Progenitor cell of endocrine pancreas (in vitro differentiated cells): ENCODE measurements at regions not wholly inside any gene's neighbourhood (a gene's known extent, or its start where the extent isn't known, plus 50 kb on each side); places are given as distances from the start of the nearest gene placed in this dataset.

Experiments
- DNase-seq: peaks from one replicate; pipeline ENCODE4 v3.0.0; 2021; ENCODE audit warnings: low spot score; ENCODE audit not compliant: unreplicated experiment
- H3K27ac Mint-ChIP-seq: 2 replicates; pipeline ENCODE4 v1.8.0; 2021; ENCODE audit warnings: mild to moderate bottlenecking, moderate library complexity, mixed read lengths
- H3K27me3 Mint-ChIP-seq: 2 replicates; pipeline ENCODE4 v1.8.0; 2021; ENCODE audit warnings: mixed read lengths
- H3K36me3 Mint-ChIP-seq: 2 replicates; pipeline ENCODE4 v1.8.0; 2022; ENCODE audit warnings: mixed read lengths; ENCODE audit not compliant: insufficient read depth
- H3K4me1 Mint-ChIP-seq: 2 replicates; pipeline ENCODE4 v1.8.0; 2021; ENCODE audit warnings: low read depth, mixed read lengths
- H3K4me3 Mint-ChIP-seq: 2 replicates; pipeline ENCODE4 v1.8.0; 2021; ENCODE audit warnings: low read depth, mild to moderate bottlenecking, moderate library complexity, mixed read lengths
- H3K9me3 Mint-ChIP-seq: 2 replicates; pipeline ENCODE4 v1.8.0; 2021; ENCODE audit warnings: low read depth, mixed read lengths
- CTCF ChIP-seq: fragments of 200-600 bp; sonication (generic); IDR thresholded peaks from one replicate; pipeline ENCODE4 v1.5.0; 2021; ENCODE audit warnings: antibody characterized with exemption, mild to moderate bottlenecking; ENCODE audit not compliant: unreplicated experiment

- H3K4me1 Mint-ChIP-seq = no peaks in the 10 kb centered on the region
- H3K9me3 Mint-ChIP-seq = no peaks in the 10 kb centered on the region
- no peak for TF ChIP-seq CTCF
- H3K27ac Mint-ChIP-seq = no peak overlapping the region
- no peak overlapping the region for H3K4me3 Mint-ChIP-seq
- no peaks in the 10 kb centered on the region for H3K36me3 Mint-ChIP-seq
- peaks cover 4% of the 10 kb centered on the region for H3K27me3 Mint-ChIP-seq
- DNase-seq = no peak
Observed at GRCh38 chr2:173773076-173773475, 192.1 kb downstream of the SP3 start.

- H3K27ac Mint-ChIP-seq = no peak overlapping the region
- peaks cover 4% of the 10 kb centered on the region for H3K27me3 Mint-ChIP-seq
- no peak for TF ChIP-seq CTCF
- no peaks in the 10 kb centered on the region for H3K36me3 Mint-ChIP-seq
- H3K4me3 Mint-ChIP-seq = no peak overlapping the region
- DNase-seq = no peak
- H3K4me1 Mint-ChIP-seq = no peaks in the 10 kb centered on the region
- no peaks in the 10 kb centered on the region for H3K9me3 Mint-ChIP-seq
Observed at GRCh38 chr2:173775440-173775839, 189.7 kb downstream of the SP3 start.

GRCh38 chr2:173782681-173783080 is 182.5 kb downstream of the SP3 start:
- H3K27me3 Mint-ChIP-seq = peaks cover 11% of the 10 kb centered on the region
- no peak for DNase-seq
- no peak overlapping the region for H3K4me3 Mint-ChIP-seq
- H3K36me3 Mint-ChIP-seq = no peaks in the 10 kb centered on the region
- H3K9me3 Mint-ChIP-seq = no peaks in the 10 kb centered on the region
- H3K27ac Mint-ChIP-seq = no peak overlapping the region
- no peaks in the 10 kb centered on the region for H3K4me1 Mint-ChIP-seq
- no peak for TF ChIP-seq CTCF

GRCh38 chr2:173783382-173783781 is 181.8 kb downstream of the SP3 start:
- no peak for DNase-seq
- H3K9me3 Mint-ChIP-seq = no peaks in the 10 kb centered on the region

GRCh38 chr2:173785813-173786212 is 179.4 kb downstream of the SP3 start:
- Mint-ChIP-seq H3K27me3 (peaks cover 11% of the 10 kb centered on the region), H3K4me3 (no peak overlapping the region), H3K27ac (no peak overlapping the region), H3K4me1 (no peaks in the 10 kb centered on the region), H3K9me3 (no peaks in the 10 kb centered on the region), H3K36me3 (no peaks in the 10 kb centered on the region)
- no peak for TF ChIP-seq CTCF
- no peak for DNase-seq

More at GRCh38 chr2:173783382-173783781, 181.8 kb downstream of the SP3 start:
- Mint-ChIP-seq H3K36me3 (no peaks in the 10 kb centered on the region), H3K27ac (no peak overlapping the region), H3K27me3 (peaks cover 11% of the 10 kb centered on the region), H3K4me1 (no peaks in the 10 kb centered on the region), H3K4me3 (no peak overlapping the region)
- TF ChIP-seq CTCF = no peak

GRCh38 chr2:173791502-173791901 is 173.7 kb downstream of the SP3 start:
- peaks cover 30% of the 10 kb centered on the region for H3K27me3 Mint-ChIP-seq
- peak overlapping the region; percentile 19 for H3K27ac Mint-ChIP-seq
- H3K9me3 Mint-ChIP-seq = no peaks in the 10 kb centered on the region
- TF ChIP-seq CTCF = no peak
- no peak overlapping the region for H3K4me3 Mint-ChIP-seq
- H3K4me1 Mint-ChIP-seq = peaks cover 8% of the 10 kb centered on the region
- DNase-seq = no peak
- H3K36me3 Mint-ChIP-seq = no peaks in the 10 kb centered on the region
